ENCODE measurements at regions not wholly inside any gene's neighbourhood (a gene's known extent, or its start where the extent isn't known, plus 50 kb on each side); places are given as distances from the start of the nearest gene placed in this dataset.

DNA sequence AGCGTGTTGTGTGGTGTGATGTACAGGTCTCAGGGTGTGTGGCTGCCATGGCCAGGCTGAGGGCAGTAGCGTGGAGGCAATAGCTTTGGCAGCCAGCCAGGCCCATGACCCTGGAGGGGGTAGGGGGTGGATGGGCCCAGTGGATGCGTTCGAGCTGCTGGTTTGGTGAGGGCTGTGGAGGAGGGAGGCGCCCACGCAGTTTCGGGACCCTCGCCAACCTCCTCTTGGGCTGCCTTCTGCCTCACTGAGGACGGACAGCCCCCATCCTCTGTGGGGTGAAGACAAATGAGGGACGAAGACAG is 238.6 kb upstream of the GSE1 start:
- DNase-seq (ENCODE audit: low read depth, low spot score): no peak

DNA sequence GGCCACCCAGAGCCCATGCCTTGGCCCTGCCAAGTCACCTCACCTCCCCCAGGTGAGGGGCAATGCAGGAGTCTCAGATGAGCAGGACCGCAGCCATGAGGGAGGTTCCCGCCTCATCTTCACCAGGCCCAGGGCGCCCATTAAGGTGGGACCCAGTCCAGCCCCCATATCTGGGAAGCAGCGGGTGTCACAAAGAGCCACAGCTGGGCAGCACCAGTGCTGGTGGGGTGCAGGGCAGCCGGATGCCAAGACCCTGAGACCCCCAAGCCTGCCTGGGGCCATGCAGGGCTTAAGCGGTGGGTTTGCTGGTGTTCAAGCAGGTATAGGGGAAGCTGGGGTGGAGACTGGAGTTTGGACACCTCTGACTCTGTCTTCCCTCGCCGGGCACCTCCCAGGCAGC is 237.8 kb upstream of the GSE1 start:
- DNase-seq (ENCODE audit: low read depth, low spot score): no peak

DNA sequence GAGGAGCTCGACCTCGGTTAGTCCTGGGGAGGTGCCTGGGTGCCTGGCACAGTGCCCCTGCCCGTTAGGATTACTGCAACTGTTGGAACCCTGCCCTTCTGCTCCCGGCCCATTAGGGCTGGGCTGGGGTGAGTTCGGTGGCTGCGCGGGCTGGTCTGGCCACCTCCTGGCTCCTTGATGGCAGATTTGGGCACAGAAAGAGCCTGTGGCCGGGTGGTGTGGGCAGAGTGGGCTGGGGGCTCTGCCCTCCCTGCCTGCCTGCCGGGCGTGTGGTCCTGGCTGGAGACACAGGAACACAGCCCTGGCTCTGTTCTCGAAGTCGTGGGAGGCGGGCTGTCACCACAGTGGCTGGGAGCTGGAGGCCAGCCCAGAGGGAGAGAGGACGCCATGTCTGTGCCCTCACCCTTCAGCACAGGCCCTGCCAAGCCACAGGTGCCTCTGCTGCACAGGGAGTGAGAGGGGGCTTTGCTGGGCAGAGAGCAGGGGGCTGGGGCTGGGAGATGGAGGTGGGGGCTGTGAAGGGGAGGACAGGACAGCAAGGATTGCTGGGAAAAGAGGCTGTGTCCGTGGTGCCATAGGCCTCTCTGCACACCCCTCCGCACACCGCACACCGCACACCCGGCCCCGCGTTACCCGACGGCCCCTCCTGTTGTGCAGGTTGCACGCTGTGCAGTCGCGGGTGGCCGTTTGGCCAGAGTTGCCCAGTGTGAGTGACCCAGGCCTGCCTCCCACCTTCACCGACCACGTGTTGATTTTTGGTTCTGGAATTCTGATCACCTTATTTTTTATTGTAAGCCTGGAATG is 236.6 kb upstream of the GSE1 start:
- DNase-seq (ENCODE audit: low read depth, low spot score): no peak

DNA sequence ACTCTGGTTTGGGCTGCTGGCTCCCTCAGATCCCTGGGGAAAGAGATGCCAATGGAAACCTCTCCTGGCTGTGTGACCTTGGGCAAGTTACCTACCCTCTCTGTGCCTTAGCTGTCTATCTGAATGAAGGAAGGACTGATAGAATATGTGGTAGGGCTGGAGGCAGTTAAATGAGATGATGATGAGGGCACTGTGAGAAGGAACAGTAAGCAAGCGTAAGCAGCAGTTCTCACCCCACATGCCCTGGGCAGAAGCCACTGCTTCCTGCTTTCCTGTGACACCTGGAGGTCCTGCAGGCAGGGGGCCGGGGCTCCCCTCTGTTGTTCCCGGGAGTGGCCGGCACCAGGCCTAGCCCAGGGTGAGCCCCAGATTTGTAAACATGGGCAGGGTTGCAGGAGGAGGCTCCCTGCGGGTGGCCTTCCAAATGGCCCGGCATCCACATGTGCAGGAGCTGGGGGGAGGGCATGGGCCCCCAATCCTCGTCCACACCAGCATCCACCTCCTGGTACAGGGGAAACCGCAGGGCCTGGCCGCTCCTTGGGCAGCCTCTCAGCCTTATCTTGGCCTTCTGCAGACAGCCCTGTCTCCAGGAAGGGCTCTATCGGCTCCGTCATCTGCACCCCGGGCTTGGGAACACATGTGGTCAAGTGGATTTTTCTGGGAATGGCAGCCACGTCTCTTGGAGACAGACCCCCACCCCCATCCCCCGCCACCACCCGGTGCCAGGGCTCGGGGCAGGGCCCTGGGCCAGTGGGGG is 235.6 kb upstream of the GSE1 start:
- no peak for DNase-seq (ENCODE audit: low read depth, low spot score)

DNA sequence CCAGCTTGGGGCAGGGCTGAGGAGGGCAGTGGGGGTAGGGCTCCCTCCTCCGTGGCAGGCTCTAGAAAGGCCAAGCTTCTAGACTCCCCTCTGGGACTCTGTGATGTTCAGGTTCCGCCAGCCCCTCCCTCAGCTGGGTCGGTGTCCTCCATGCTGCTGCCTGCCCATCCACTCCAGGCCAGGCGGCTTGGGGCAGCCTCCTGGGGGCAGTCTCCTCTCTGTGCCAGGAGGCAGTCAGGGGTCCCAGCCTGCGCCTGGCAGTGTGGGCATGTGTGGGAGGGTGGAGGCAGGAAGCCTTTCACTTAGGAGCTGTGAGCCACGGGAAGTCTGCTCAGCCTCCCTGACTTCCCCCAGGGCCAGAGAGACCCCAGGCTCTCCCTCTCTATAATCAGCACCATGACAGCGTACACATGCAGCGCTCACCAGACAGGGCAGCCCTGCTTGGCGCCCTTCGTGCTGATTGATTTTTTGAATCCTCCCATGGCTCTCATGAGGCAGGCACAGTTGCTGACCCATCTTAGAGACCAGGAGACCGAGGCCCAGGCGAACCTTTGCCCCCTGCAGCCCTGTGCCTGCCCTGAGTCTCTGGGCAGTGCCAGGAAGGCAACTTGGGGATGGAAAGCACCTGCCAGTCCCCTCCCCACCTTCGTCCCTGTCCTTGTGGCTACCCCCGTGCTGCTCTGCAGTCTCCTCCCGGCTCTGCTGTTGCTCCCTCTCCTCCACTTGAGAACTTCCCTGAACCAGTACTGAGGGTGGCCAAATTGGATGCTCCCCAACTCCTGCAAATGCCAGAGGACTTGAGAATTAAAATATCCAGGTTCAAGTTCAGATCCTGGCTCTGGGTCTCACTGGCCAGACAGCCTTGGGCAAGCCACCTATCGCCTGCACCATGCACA is 234.7 kb upstream of the GSE1 start:
- DNase-seq (ENCODE audit: low read depth, low spot score): no peak

DNA sequence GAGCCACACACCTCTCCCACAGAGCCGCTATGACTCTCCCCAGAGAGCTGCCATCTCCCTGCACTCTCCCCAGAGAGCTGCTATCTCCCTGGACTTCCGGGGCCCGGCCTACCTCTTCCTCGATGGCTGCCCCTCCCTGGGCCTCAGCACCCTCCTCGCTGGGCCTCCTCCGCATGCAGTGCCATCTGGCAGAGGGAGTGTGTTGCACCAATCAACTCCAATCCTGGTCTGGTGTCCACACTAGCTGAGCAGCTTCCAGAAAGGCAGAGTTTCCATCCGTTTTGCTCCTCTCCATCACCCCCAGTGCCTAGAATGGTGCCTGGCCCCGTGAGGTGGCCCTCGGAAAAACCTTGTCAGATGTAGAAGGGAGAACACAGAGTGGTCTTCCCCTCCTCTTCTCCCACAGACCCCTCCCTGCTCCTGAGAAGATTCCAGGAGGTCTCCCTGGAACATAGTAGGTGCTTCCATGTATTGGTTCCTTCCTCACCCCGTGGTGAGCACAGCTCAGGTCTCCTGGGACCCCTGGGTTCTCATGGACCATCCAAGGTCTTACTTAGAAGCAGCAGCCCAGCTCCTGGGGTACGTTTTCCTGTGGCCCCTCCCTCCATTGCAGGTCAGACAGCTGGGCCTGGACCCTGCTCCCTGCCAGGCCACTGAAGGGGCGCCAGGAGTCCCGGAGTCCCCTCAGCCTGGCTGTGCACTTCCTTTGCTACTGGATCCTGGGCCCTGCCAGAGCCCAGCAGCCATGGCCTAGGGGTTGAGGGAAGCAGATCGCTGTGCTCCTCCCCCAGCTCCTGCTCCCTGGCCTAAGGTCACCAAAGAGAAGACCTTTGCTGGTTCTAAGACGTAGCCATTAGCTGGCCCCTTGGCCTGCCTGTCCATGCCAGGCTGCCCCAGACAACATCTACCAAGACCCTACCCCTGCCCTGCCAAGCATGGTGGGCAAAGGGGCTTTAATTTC is 233.8 kb upstream of the GSE1 start:
- no peak for DNase-seq (ENCODE audit: low read depth, low spot score)

DNA sequence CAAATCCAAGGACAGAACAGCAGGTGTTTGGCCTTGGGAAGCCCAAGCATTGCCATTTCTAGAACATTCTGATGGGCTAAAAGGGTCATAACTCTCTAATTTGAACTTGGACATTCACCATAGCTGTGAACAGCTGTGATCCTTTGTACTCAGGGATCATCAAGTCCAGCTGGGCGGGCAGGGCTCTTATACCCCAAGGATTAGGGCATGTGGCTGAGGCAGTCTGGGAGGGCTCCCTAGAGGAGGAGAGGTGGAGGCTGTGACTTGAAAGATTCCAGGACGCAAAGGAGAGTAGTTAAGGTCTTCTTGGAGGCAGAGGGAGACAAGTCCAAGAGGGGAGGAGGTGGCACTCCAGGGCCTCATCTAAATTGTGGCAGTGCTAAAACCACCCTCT is 233.1 kb upstream of the GSE1 start:
- no peak for DNase-seq (ENCODE audit: low read depth, low spot score)

DNA sequence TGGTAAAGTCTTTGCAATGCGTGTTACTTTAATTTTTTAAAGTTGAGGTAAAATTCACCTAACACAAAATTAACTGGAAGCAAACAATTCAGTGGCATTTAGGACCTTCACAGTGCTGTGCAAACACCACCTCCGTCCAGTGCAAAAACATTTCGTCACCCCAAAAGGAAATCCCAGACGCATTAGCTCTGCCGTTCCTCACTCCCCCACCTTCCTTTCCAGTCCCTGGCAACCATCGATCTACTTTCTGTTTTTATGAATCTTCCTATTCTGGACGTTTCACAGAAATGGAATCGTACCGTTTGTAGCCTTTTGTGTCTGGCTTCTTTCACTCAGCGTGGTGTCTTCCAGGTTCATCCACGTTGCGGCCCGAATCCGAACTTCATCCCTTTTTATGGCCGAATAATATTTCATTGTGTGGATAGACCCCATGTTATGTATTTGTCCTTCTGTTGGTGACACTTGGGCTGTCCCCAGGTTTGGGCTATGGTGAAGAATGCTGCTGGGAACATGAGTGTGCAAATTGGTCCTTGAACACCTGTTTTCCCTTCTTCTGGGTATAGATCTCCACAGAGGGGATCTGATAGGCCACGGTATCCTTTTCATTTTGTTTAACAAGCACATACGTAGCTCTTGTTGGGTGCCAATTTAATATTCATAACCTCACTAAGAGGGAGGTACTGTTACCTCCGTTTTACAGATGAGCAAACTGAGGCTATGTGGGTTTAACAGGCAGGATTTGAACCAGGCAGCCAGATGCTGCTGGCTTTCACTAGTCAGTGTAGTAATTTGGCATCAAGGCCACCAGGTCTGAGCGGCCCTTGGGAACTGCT is 232.0 kb upstream of the GSE1 start:
- DNase-seq (ENCODE audit: low read depth, low spot score): no peak

DNA sequence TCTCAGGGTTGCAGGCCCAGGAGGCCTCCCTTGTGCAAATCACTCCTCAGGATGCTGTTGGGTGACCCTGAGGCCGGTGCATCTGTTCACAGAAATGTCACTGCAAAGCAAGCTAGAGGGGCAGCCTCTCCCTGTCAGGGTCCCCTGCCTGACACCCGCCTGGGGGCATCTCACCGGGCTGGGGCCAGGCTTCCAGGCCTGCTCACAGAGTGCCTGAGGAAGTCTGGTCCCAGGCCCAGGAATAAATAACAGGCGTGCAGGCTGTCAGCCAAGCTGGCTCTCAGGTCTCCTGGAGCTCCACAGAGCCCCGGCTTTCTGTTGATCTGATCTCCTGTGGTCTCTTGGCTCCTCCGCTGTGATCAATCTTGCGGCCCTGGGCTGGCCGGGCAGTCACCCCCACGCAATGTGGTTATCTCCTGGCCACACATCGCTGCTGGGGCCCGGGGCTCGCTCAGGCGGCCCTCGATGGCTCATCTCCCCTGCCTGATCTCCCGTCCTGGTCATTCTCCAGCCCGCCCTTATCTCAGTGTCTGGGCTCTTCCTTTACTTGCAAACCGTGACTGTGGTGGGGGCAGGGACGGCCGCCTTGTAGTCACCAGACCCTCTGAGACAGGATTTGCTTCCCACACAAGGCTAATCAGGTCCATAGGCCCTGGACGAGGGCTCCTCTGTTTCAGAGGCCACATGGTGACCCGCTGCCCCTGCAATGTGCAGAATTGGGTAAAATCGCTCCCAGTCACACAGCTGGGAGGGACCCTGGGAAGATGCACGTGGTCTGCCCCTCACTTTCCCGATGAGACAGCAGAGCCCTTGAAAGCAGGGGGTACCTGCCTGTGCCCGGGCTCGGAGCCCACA is 231.2 kb upstream of the GSE1 start:
- DNase-seq (ENCODE audit: low read depth, low spot score): peak; percentile 86

DNA sequence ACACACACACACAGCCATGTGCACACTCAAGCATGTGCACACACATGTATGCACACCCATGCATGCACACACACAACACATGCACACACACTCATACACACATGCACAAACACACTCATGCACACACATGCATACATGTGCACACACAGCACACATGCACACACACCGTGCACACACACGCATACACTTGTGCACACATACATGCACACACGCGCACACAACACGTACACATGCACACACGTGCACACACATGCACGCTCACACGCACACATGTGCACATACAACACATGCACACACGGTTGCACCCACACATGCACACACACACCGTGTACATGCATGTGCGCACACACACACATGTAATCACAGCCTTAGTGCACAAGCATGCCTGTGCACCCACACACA is 230.4 kb upstream of the GSE1 start:
- no peak for DNase-seq (ENCODE audit: low read depth, low spot score)

DNA sequence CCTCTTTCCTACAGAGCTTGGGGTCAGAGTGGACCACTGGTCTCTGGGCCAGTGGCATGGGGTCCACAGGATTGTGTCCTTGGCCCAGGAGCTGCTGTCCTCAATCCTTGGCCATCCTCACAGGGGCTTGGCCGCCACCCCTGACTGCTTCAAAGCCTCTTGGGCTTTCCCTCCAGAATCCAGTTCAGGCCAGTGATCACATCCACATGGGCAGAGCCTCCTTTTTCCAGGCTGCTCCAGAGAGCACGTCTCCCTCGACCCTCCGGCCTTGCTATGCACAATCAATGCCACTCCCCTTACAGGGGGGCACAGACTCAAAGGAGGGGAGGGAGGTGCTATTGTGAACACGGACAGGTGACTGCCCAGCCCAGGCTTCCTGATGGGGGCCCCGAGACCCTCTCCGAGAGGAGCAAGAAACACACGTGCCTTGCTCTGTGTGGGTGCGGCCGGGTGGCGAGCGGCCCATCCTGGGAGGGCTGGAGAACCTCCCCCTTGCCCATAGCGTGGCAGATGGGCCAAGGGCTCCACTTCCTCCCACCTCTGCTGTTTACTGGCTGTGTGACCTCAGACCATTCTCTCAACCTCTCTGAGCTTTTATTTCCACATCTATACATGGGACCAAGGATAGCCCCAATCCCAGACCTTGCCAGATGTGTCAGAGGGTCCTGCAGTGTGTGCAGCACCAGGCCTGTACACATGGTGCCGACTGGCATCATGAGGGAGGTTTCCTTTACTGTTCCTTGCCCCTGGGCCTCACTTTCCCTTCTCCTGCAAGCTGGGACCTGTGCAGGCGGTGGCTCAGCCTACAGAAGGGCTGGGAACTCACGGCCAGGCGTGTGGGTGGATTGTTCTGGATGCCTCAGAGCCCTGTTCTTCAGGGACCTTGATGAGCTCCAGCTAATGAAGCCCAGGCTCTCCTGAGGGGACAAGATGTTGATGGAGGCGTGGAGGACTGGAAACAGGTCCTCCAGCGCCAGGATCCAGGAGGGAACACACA is 229.0 kb upstream of the GSE1 start:
- no peak for DNase-seq (ENCODE audit: low read depth, low spot score)

DNA sequence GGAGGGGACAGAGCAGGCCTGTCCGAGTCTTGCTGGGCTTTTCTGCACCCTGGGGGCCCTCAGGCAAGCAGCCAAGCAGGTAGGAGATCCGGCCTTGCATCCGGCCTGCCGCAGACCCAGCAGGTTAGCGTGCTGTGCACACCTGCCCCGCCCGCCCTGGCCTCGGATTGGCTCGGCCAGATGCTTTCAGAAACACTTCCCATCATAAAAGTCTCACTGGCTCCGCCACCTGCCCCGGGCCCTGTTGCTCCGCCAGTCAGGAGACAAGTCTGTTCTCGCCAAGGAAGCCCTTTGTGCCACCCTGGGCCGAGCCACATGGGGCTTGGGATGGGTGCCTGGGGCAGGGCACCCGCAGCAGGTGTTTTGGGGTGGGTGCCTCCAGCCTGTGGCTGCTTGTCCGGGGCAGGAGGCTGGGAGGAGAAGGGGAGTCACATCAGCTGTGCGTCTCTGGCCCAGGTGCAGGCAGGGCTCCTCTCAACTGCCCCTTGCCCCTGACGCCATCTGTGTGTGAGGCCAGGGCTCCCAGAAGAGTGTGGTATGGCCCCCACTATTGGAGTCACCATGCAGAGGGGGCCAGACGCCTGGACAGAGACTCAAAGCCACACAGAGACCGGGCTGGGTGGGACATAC is 228.2 kb upstream of the GSE1 start:
- peak; percentile 90 for DNase-seq (ENCODE audit: low read depth, low spot score)

DNA sequence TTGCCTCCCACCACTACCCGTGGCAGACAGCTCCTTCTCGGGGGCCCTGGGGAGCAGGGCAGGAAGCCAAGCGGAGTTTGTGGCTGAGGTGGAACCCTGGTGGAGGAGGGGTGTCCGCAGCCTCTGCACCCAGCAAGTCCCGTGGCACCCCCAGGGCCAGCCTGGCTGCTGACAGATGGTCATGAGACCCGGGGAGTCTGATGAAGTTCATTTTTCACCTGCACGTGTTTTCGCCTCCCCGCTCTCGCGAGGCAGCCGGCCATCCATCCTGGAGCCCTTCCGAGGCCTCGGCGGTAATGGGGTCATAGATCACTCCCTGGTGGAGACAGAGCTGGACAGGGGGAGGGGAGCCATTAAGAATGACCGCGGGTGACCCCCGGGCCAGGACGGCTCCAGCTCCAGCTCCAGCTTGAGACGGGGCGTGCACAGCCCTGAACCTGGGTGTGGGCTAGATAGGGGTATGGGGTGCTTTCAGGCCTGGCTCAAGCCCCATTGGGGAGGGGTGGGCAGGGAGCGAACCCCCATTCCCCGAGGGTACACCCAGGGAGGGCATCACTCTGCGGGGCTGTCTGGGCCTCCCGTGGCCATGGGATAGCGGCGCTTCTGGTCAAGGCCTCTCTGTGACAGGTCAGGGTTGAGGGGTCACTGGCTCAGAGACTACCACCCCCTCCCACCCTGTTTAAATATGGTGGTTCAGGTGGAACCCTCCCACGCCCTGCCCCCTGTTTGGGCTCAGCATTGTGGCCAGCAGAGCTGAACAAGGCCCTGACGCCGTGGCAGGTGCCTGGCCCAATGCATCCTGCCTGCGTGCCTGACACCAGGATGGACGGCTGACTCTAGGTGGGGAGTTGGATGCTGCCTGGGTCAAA is 227.4 kb upstream of the GSE1 start:
- DNase-seq (ENCODE audit: low read depth, low spot score): no peak

DNA sequence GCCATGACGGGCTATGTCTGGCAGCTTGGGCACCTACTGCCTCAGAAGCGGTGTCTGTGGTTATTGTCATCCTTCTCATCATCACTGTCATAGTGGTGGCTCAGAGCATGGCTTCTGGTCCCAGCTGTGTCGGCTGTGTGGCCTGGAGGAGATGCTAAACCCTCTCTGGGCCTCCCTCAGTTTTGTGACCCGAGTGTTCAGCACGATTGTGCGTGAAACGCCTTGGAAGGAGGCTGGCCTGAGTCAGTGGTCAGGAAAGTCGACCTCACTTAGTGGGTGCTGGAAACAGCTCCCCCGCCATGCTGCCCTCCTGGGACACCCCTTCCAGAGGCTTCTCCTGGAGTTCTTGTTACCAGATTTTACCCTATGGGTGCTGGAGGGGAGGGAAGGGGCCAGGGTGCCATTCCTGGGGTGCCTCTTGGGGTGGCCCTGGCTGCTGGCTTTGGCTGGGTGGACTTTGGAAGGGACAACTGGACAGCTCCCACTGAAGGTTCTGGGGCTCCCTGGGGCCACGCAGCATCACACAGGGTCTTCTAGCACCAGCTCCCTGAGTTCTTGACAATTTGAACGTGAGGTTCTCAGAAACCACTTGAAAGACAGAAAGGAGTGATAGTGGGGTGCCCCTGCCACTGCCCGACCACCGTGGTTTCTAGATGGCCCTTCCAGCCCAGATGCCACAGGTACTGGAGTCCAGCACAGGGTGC is 226.5 kb upstream of the GSE1 start:
- no peak for DNase-seq (ENCODE audit: low read depth, low spot score)

DNA sequence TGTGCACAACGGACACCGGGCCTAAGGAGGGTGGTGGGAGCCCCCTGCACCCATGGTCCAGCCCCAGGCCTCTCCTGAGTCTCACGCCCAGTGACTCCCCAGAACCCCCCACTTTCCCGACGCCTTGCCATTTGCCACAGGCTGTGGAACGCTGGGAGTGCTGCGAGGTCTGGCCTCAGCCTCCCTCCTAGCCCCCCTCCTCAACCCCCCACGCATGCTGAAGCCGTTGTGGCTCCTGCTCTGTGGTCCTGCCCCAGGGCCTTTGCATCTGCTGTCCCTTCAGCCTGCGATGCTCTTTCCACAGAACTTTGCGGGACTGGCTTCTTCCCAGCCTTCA is 226.0 kb upstream of the GSE1 start:
- no peak for DNase-seq (ENCODE audit: low read depth, low spot score)

DNA sequence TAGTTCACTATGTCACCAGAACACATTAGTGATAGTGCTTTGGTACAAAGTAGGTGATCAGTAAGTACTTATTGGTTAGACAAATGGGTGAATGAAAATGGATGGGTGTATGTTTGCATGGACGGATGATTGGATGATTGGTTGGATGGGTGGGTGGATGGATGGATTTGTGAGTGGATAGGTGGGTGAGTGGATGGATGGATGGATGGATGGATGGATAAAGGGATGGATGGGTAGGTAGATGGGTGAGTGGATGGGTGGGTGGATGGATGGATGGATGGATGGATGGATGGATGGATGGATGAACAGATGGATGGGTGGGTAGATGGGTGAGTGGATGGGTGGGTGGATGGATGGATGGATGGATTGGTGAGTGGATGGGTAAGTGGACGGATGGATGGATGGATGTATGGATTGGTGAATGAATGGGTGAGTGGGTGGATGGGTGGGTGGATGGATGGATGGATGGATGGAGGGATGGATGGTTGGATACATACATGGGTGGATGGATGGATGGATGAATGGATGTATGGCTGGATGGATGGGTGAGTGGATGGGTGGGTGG is 225.3 kb upstream of the GSE1 start:
- no peak for DNase-seq (ENCODE audit: low read depth, low spot score)
